H1 (cell line): ENCODE measurements at regions not wholly inside any gene's neighbourhood (a gene's known extent, or its start where the extent isn't known, plus 50 kb on each side); places are given as distances from the start of the nearest gene placed in this dataset.

Experiments used
- CTCF ChIA-PET: fragments of 300-600 bp; sonication (Branson Sonifier 250); formaldehyde crosslinking; loops from one replicate; lab custom pipeline; 2021; ENCODE audit not compliant: partially characterized antibody; lab: Charles Lee
- POLR2A ChIA-PET: fragments of 300-600 bp; sonication (Branson Sonifier 250); formaldehyde crosslinking; loops from one replicate; lab custom pipeline; 2021; ENCODE audit warnings: inconsistent platforms; ENCODE audit not compliant: partially characterized antibody; lab: Charles Lee
- DNase-seq, 2 experiments: peaks; one replicate each; pipeline versions ENCODE4 v3.0.0 to v3.0.0-alpha.2; 2010 to 2022; ENCODE audit warnings: low spot score in 2 of 2, low read depth in 1 of 2, mixed read lengths in 1 of 2
- FAIRE-seq: peaks from 2 replicates; lab custom pipeline; 2011; peaks lifted over from hg19 to GRCh38; lab: Jason Lieb, UNC
- H2AFZ ChIP-seq: 2 replicates; pipeline ENCODE4 v1.8.1; 2012; ENCODE audit warnings: low read length, inconsistent platforms
- H2AK5ac ChIP-seq: 2 replicates; pipeline ENCODE4 v1.6.1; 2013; ENCODE audit warnings: low read depth, low read length
- H2BK120ac ChIP-seq: replicated peaks from 2 replicates; pipeline ENCODE3; 2013; ENCODE audit warnings: low read depth, low read length, inconsistent platforms
- H2BK12ac ChIP-seq: 2 replicates; pipeline ENCODE4 v1.6.1; 2013; ENCODE audit warnings: low read depth, low read length
- H2BK15ac ChIP-seq: 2 replicates; pipeline ENCODE4 v1.6.1; 2013; ENCODE audit warnings: low read length
- H2BK20ac ChIP-seq: 2 replicates; pipeline ENCODE4 v1.6.1; 2013; ENCODE audit warnings: low read length
- H2BK5ac ChIP-seq: 2 replicates; pipeline ENCODE4 v1.6.1; 2013; ENCODE audit warnings: low read depth, low read length
- H3K14ac ChIP-seq: 2 replicates; pipeline ENCODE4 v1.6.1; 2013; ENCODE audit warnings: inconsistent platforms; ENCODE audit not compliant: insufficient read length
- H3K18ac ChIP-seq: 2 replicates; pipeline ENCODE4 v1.6.1; 2013; ENCODE audit warnings: low read length; ENCODE audit errors: extremely low read depth
- H3K23ac ChIP-seq: 2 replicates; pipeline ENCODE4 v1.6.1; 2013; ENCODE audit warnings: inconsistent platforms; ENCODE audit not compliant: insufficient read length
- H3K23me2 ChIP-seq: 2 replicates; pipeline ENCODE4 v1.6.1; 2013; ENCODE audit warnings: low read depth, low read length
- H3K27ac ChIP-seq: 2 replicates; pipeline ENCODE4 v1.6.1; 2011; ENCODE audit warnings: low read depth, low read length, inconsistent platforms
- H3K27me3 ChIP-seq, 4 experiments: replicated peaks in 1 of 4; 1 replicate in 1 of 4; 2 replicates in 3 of 4; pipeline versions ENCODE4 v1.6.1 to v1.8.1; 2011 to 2013; ENCODE audit warnings: low read length in 3 of 4, mild to moderate bottlenecking in 3 of 4, inconsistent platforms in 2 of 4, mixed read lengths in 2 of 4, moderate library complexity in 1 of 4; ENCODE audit not compliant: control insufficient read depth in 3 of 4, insufficient read depth in 3 of 4; ENCODE audit errors: extremely low read depth in 1 of 4
- H3K36me3 ChIP-seq, 4 experiments: 2 replicates each; pipeline versions ENCODE4 v1.6.1 to v1.8.1; 2011 to 2013; ENCODE audit warnings: mild to moderate bottlenecking in 4 of 4, low read length in 3 of 4, moderate library complexity in 2 of 4, control low read depth in 1 of 4, inconsistent platforms in 1 of 4; ENCODE audit not compliant: insufficient read depth in 4 of 4, control insufficient read depth in 2 of 4
- H3K4ac ChIP-seq: replicated peaks from 2 replicates; pipeline ENCODE3; 2013; ENCODE audit warnings: low read length, low read depth, mixed read lengths, inconsistent platforms; ENCODE audit not compliant: insufficient read length
- H3K4me1 ChIP-seq, 4 experiments: replicated peaks in 1 of 4; 1 replicate in 1 of 4; 2 replicates in 3 of 4; pipeline versions ENCODE4 v1.6.1 to v1.8.1; 2011 to 2013; ENCODE audit warnings: low read length in 3 of 4, inconsistent platforms in 2 of 4, mixed read lengths in 1 of 4; ENCODE audit not compliant: insufficient read depth in 4 of 4, control insufficient read depth in 3 of 4
- H3K4me2 ChIP-seq, 2 experiments: 2 replicates each; pipeline versions ENCODE4 v1.6.1 to v1.8.1; 2011 to 2013; ENCODE audit warnings: low read depth in 2 of 2, low read length in 2 of 2, control low read depth in 1 of 2, inconsistent platforms in 1 of 2, mild to moderate bottlenecking in 1 of 2; ENCODE audit not compliant: insufficient read depth in 1 of 2
- H3K4me3 ChIP-seq, 4 experiments: fragments of 200-600, 300-600 bp in 1 of 4; sonication (generic), shearing (Covaris generic), sonication (Bioruptor Twin) in 1 of 4; 2 replicates each; pipeline versions ENCODE4 v1.5.1 to v1.8.1; 2011 to 2016; ENCODE audit warnings: low read length in 4 of 4, low read depth in 3 of 4, control low read depth in 2 of 4, inconsistent platforms in 2 of 4, mild to moderate bottlenecking in 2 of 4, mixed read lengths in 1 of 4, moderate library complexity in 1 of 4; ENCODE audit not compliant: insufficient read depth in 2 of 4; ENCODE audit errors: extremely low read depth in 1 of 4
- H3K56ac ChIP-seq: replicated peaks from 2 replicates; pipeline ENCODE3; 2013; ENCODE audit warnings: low read depth, mild to moderate bottlenecking, mixed read lengths, low read length, inconsistent platforms; ENCODE audit not compliant: insufficient read length
- H3K79me1 ChIP-seq: 2 replicates; pipeline ENCODE4 v1.6.1; 2013; ENCODE audit warnings: low read depth, low read length, control low read depth
- H3K79me2 ChIP-seq, 2 experiments: 2 replicates each; pipeline versions ENCODE4 v1.6.1 to v1.8.1; 2012 to 2013; ENCODE audit warnings: low read length in 2 of 2, mild to moderate bottlenecking in 2 of 2, inconsistent platforms in 1 of 2; ENCODE audit not compliant: insufficient read depth in 2 of 2, control insufficient read depth in 1 of 2
- H3K9ac ChIP-seq, 4 experiments: replicated peaks in 1 of 4; 1 replicate in 1 of 4; 2 replicates in 3 of 4; pipeline versions ENCODE4 v1.6.1 to v1.8.1; 2011 to 2013; ENCODE audit warnings: low read depth in 3 of 4, low read length in 3 of 4, control low read depth in 2 of 4, mild to moderate bottlenecking in 2 of 4, moderate library complexity in 2 of 4, inconsistent platforms in 1 of 4; ENCODE audit errors: extremely low read depth in 1 of 4
- H3K9me3 ChIP-seq, 2 experiments: 2 replicates each; pipeline versions ENCODE4 v1.6.1 to v1.8.1; 2012 to 2013; ENCODE audit warnings: mild to moderate bottlenecking in 2 of 2, moderate library complexity in 2 of 2, control low read depth in 1 of 2, inconsistent platforms in 1 of 2, low read depth in 1 of 2, low read length in 1 of 2, mixed read lengths in 1 of 2; ENCODE audit not compliant: insufficient read depth in 2 of 2
- H4K20me1 ChIP-seq, 2 experiments: replicated peaks in 1 of 2; 2 replicates each; pipeline versions ENCODE3 to v1.8.1; 2011 to 2013; ENCODE audit warnings: inconsistent platforms in 2 of 2, low read length in 2 of 2, mild to moderate bottlenecking in 1 of 2; ENCODE audit not compliant: insufficient read depth in 2 of 2, control insufficient read depth in 1 of 2
- H4K5ac ChIP-seq: 2 replicates; pipeline ENCODE4 v1.6.1; 2013; ENCODE audit warnings: low read length, low read depth, mixed read lengths, inconsistent platforms; ENCODE audit not compliant: insufficient read length
- H4K8ac ChIP-seq: 2 replicates; pipeline ENCODE4 v1.8.0; 2013; ENCODE audit warnings: mild to moderate bottlenecking, moderate library complexity, low read length, inconsistent platforms; ENCODE audit not compliant: insufficient read depth; ENCODE audit errors: extremely low read depth
- H4K91ac ChIP-seq: replicated peaks from 2 replicates; pipeline ENCODE3; 2013; ENCODE audit warnings: low read length, mixed read lengths, inconsistent platforms; ENCODE audit not compliant: insufficient read length
- JUND ChIP-seq: IDR thresholded peaks from 2 replicates; pipeline ENCODE4 v1.6.1; 2011; ENCODE audit warnings: mild to moderate bottlenecking, improper control_type of control experiment, low read length
- TBP ChIP-seq: IDR thresholded peaks from 2 replicates; pipeline ENCODE4 v1.6.1; 2011; ENCODE audit warnings: low read depth, low read length, improper control_type of control experiment
- ZNF274 ChIP-seq: IDR thresholded peaks from 2 replicates; pipeline ENCODE4 v1.7.0; 2012; ENCODE audit warnings: low read length, borderline replicate concordance; ENCODE audit errors: extremely low read depth
- WGBS, 2 experiments: shearing (Covaris generic) in 1 of 2; methylation state at CpG; one replicate each; pipeline versions ENCODE4 v1.1.6 to v1.1.7; 2013 to 2015; ENCODE audit warnings: low lambda C conversion rate in 2 of 2, mixed read lengths in 2 of 2, inconsistent platforms in 1 of 2, low coverage in 1 of 2, missing lambda C conversion rate in 1 of 2; ENCODE audit not compliant: insufficient replicate concordance in 2 of 2, insufficient coverage in 1 of 2, insufficient read length in 1 of 2; ENCODE audit errors: extremely low coverage in 1 of 2, missing lambda C conversion rate in 1 of 2; 5-methylcytosine and 5-hydroxymethylcytosine counted together

DNA sequence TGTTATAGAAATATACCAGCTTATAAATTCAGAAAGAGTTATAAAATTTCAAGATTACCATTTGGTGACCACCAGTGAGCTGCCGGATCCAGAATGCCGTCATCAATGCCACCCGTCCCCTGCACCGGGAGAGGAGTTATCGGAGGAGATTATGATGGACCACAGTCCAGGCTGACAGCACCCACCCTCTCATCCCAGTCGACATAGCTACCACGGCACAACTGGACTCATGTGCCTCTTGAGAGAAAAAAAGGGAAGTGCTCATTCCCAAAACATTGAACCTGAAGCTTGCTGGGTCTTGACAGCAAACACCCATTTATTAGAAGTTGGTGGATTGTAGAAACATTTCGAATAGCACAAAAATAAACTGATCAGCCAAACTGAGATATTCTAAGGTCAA, 1331.5 kb downstream of the TBC1D22A start:
- no peak overlapping the region for H2BK12ac ChIP-seq
- H2BK20ac ChIP-seq, result no peak overlapping the region
- no peaks in the 10 kb centered on the region for H3K79me2 ChIP-seq
- H2BK15ac ChIP-seq, result no peak overlapping the region
- H3K27ac ChIP-seq, result no peak overlapping the region
- TF ChIP-seq JUND (no peak), ZNF274 (no peak), TBP (no peak)
- TF ChIP-seq, all 59 proteins: peak for 0
- Histone ChIP-seq H3K23me2 (no peaks in the 10 kb centered on the region), H4K20me1 (no peaks in the 10 kb centered on the region), H4K5ac (no peak overlapping the region), H3K56ac (no peak overlapping the region), H3K4me3 (no peak overlapping the region), H3K9ac (no peak overlapping the region), H3K79me1 (no peaks in the 10 kb centered on the region), H2AFZ (no peak overlapping the region), H3K4me2 (no peak overlapping the region), H3K23ac (no peak overlapping the region), H4K8ac (no peak overlapping the region), H3K4me1 (peaks cover 0 to 12% (median 0%) of the 10 kb centered on the region in 4 experiments; a peak in 2 of 7 replicates), H2AK5ac (no peak overlapping the region), H3K36me3 (no peaks in the 10 kb centered on the region), H4K91ac (no peak overlapping the region), H3K9me3 (no peaks in the 10 kb centered on the region), H2BK120ac (no peak overlapping the region), H2BK5ac (no peak overlapping the region), H3K14ac (no peak overlapping the region), H3K18ac (no peak overlapping the region), H3K4ac (no peak overlapping the region), H3K27me3 (no peaks in the 10 kb centered on the region)
- no peak for FAIRE-seq
- ChIA-PET CTCF (interaction anchor here (1.0 kb wide), 1 partner anchor 254 kb away, joined by 3 read pairs; no protein-coding TSS in a partner anchor), POLR2A (no interaction called here)
- DNase-seq, result no peak
- WGBS, 2 experiments, result 89% methylated on average over 8 of the region's 8 CpGs; no CpG with 5 or more reads in 1 of the 2 experiments
